GF-D8 (cell line): ENCODE measurements at regions not wholly inside any gene's neighbourhood (a gene's known extent, or its start where the extent isn't known, plus 50 kb on each side); places are given as distances from the start of the nearest gene placed in this dataset.

Experiments
- DNase-seq: peaks from one replicate; lab custom pipeline; 2025; lab: John Stamatoyannopoulos, UW

DNA sequence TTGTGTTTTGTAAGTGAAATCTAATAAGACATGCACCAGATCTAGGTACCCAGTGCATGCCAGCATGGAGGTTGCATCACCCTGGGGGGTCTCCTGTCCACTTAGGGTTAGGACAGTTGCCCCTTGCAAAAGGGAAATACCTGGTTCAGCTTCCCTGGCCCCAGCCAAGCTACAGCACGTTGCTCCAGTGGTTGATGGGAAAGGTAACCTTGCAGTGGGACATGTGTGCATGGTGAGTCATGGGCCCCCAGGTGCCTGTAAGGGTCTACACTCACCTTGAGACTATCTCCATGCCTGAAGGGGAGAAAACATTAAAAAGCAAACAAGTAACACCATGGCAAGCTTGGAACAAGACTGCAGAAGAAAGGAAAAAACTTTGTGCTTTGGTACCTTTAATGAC lies 143.9 kb downstream of the LSM5 start:
- no peak for DNase-seq

- no peak for DNase-seq
Observed at GRCh38 chr7:32336726-32337125, 153.5 kb downstream of the LSM5 start.

GRCh38 chr7:32335107-32335506 lies 155.1 kb downstream of the LSM5 start:
- DNase-seq: no peak

GRCh38 chr7:32330602-32331001 lies 159.6 kb downstream of the LSM5 start:
- DNase-seq: no peak

GRCh38 chr7:32326078-32326477 lies 164.1 kb downstream of the LSM5 start:
- no peak for DNase-seq

DNA sequence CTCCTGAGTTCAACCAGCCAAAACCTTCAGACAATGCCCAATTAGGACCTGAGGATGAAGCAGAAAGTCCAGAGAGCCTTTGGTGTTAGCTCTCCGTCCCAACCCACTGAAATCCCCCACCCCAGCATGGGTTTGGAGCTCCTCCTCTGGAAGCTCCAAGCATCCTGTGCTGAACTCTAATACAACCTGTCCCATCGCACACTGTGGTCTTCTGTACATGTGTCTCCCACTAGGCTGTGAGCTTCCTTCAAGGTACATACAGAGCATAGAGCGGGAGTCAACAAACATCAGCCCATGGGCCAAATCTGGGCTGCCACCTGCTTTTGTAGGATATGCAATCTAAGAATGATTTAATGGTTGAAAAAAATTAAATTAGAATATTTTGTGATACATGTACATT lies 166.5 kb downstream of the LSM5 start:
- DNase-seq: no peak

- DNase-seq: no peak
Observed at GRCh38 chr7:32319012-32319382, 171.2 kb downstream of the LSM5 start.

- DNase-seq: no peak
Observed at GRCh38 chr7:32318300-32319011, 171.7 kb downstream of the LSM5 start.

DNA sequence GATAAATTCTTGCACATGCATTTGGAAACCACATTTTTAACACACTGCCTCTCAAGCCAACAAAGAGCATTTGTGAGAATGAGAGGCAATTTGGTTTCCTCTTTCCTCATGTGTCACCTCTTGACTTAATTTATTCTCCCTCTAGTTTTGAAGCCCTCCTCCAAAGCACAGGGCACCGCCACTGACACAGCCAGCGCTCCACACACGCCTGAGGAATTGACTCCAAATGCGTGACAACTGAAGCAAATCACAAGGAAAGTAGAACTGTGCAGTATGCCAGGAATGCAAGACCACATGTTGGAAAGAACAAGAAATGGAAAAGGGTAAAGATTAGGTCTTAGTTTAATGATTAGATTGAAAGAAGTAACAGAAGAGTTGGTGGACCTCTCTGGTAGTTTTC lies 173.3 kb downstream of the LSM5 start:
- no peak for DNase-seq

- no peak for DNase-seq
Observed at GRCh38 chr7:32314761-32315160, 175.4 kb downstream of the LSM5 start.

DNA sequence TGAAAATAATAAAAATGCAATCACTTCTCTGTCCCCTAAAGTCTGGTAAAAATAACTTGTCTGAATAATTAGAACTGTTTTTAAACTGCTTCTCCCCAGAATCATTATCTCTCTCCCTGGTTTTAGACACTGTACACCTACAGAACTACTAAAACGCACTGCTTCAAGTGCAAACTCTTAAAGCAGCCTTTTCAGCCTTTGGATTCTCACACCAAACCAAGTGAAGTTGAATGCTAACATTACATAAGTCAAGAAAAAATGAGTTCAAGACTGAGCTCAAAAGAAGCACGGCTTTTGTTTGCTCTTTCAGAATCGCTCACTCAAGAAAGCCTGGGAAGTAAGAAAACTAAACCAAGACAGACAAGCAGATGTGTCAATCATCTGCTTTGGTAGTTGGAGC lies 188.8 kb downstream of the LSM5 start:
- DNase-seq: no peak

- no peak for DNase-seq
Observed at GRCh38 chr7:32299133-32299702, 191.0 kb downstream of the LSM5 start.

GRCh38 chr7:32298408-32299132 lies 191.6 kb downstream of the LSM5 start:
- DNase-seq: no peak

- no peak for DNase-seq
Observed at GRCh38 chr7:32293833-32294232, 196.3 kb downstream of the LSM5 start.

- DNase-seq: no peak
Observed at GRCh38 chr7:32289651-32290414, 200.3 kb downstream of the LSM5 start.

DNA sequence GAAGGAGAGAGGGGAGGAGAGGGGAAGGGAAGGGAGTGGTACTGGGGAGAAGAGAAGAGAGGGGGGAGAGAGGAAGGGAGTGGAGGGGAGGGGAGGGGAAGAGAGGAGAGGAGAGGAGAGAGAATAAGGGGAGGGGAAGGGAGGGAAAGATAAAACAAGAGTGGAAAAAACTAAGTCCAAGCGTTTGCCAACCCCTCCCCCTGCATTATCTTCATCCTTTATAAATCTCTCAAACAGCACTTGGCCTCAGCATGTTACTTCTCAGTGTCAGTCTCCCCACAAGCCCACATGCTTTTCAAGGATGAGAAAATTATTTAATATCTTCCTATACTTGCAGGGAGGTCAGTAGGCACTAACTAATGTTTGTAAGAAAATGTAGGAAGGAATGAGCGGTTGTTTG lies 204.5 kb downstream of the LSM5 start:
- no peak for DNase-seq

- no peak for DNase-seq
Observed at GRCh38 chr7:32283546-32283945, 206.6 kb downstream of the LSM5 start.

GRCh38 chr7:32279500-32279899 lies 209.3 kb upstream of the PDE1C start:
- DNase-seq: no peak

DNA sequence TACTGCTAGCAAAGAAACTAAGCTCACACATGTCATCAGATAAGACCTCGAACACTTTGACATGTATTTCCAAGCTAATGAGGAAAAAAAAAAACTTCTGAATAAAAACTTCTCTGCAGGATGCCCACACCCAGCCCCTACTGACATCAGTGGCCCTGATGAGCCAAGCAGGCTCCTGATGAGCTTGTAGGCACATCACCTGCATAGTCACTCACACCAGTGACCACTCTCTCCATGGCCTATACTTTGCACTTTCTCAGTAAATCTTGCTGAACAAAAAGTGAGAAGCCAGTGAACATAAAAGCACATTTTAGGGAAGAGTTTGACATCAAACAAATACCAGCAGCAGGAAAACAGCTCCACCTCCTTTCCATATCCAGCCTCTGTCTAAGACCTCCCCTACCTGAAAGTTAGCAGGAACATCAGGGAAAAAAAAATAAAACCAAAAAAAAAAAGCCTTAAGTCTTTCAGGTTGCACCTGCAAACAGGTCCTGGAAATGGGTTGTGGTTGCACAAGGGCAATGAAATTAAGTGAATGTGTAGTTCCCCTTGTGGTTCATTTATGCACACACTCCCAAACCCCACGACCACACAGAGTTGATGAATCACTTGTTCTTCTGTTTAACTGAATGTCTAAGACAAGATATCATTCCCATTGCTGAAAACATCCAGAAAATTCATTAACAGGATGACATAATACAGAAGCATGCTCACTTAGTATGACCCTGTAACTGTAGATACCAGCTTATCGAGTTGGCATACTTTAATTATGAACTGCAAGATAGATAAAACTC lies 205.2 kb upstream of the PDE1C start:
- DNase-seq: no peak

DNA sequence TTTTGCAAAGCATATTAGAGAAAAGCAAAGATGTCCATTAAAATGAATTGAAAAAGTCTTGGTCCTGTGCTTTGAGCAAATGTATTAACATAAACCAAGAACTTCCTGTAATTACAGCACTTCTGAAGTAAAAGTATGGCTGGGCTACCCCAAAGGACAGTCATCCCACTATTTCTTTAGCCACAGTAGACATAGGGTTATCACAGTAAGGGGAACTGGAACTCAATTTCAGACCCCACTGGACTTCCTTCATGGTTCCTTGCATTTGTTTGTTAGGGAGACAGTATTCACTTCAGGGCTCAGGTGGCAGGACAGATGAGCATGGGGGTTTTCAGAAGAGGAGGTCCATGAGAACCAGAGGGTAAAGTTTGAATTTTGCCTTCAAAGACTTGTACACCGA lies 203.1 kb upstream of the PDE1C start:
- no peak for DNase-seq

GRCh38 chr7:32266932-32267475 lies 196.8 kb upstream of the PDE1C start:
- DNase-seq: no peak
